ENCODE measurements at regions not wholly inside any gene's neighbourhood (a gene's known extent, or its start where the extent isn't known, plus 50 kb on each side); places are given as distances from the start of the nearest gene placed in this dataset.

- peak; percentile 74 for DNase-seq
These were observed 67.3 kb upstream of the NUP50 start for GRCh38 chr22:45096256-45096907.

GRCh38 chr22:45097061-45097460 is 66.7 kb upstream of the NUP50 start:
- DNase-seq, result no peak

GRCh38 chr22:45098056-45098455 is 65.7 kb upstream of the NUP50 start:
- DNase-seq, result no peak

- no peak for DNase-seq
These were observed 63.8 kb upstream of the NUP50 start for GRCh38 chr22:45099961-45100360.

- peak; percentile 43 to 49 for DNase-seq
These were observed 62.1 kb upstream of the NUP50 start for GRCh38 chr22:45101515-45102227.

- DNase-seq, result no peak
These were observed 60.8 kb upstream of the NUP50 start for GRCh38 chr22:45102896-45103420.

GRCh38 chr22:45103756-45104155 is 60.0 kb upstream of the NUP50 start:
- DNase-seq, result no peak

GRCh38 chr22:45104313-45104712 is 59.4 kb upstream of the NUP50 start:
- no peak for DNase-seq

GRCh38 chr22:45105281-45105702 is 58.4 kb upstream of the NUP50 start:
- no peak for DNase-seq

GRCh38 chr22:45107671-45108070 is 56.1 kb upstream of the NUP50 start:
- DNase-seq, result no peak

- DNase-seq, result no peak
These were observed 51.4 kb upstream of the NUP50 start for GRCh38 chr22:45112136-45112879.
